Left ventricle myocardium inferior (tissue), 1 donor: ENCODE measurements at regions not wholly inside any gene's neighbourhood (a gene's known extent, or its start where the extent isn't known, plus 50 kb on each side); places are given as distances from the start of the nearest gene placed in this dataset.

Source experiments
- DNase-seq: peaks from one replicate; pipeline ENCODE4 v3.0.0-alpha.2; 2020
- H3K27ac ChIP-seq: fragments of 200-600 bp; replicated peaks from 2 replicates; pipeline ENCODE4 v1.8.0; 2021
- H3K27me3 ChIP-seq: fragments of 200-600 bp; 2 replicates; pipeline ENCODE4 v1.8.0; 2021; ENCODE audit warnings: low read depth
- H3K36me3 ChIP-seq: fragments of 200-600 bp; 2 replicates; pipeline ENCODE4 v1.8.0; 2021
- H3K4me1 ChIP-seq: fragments of 200-600 bp; 2 replicates; pipeline ENCODE4 v1.8.0; 2021
- H3K4me3 ChIP-seq: fragments of 200-600 bp; 2 replicates; pipeline ENCODE4 v1.8.0; 2021; ENCODE audit warnings: mild to moderate bottlenecking, moderate library complexity
- H3K9me3 ChIP-seq: fragments of 200-600 bp; replicated peaks from 2 replicates; pipeline ENCODE4 v1.8.0; 2021
- CTCF ChIP-seq: fragments of 200-600 bp; IDR thresholded peaks from 2 replicates; pipeline ENCODE4 v1.8.0; 2021; ENCODE audit warnings: antibody characterized with exemption, mild to moderate bottlenecking, borderline replicate concordance
- intact Hi-C: fragments of 100-400 bp; cut with micrococcal nuclease; formaldehyde crosslinking; loops from one replicate; pipeline ENCODE4 v1.11.0; 2022
- donor health status: DM: no; HTN: yes; CAD: no; lungs with severe emphysema.

GRCh38 chr12:87922736-87923135, 106.5 kb downstream of the C12orf50 start:
- Histone ChIP-seq H3K27ac (no peak overlapping the region), H3K36me3 (no peaks in the 10 kb centered on the region), H3K9me3 (no peaks in the 10 kb centered on the region), H3K27me3 (no peaks in the 10 kb centered on the region), H3K4me1 (no peaks in the 10 kb centered on the region), H3K4me3 (no peak overlapping the region)
- DNase-seq, result no peak
- TF ChIP-seq CTCF, result no peak
- intact Hi-C loops, result no loop called here

- intact Hi-C loops, result no loop called here
- DNase-seq, result no peak
These were observed 107.6 kb downstream of the C12orf50 start for GRCh38 chr12:87921621-87922020.

GRCh38 chr12:87920139-87920538, 109.1 kb downstream of the C12orf50 start:
- Histone ChIP-seq H3K36me3 (no peaks in the 10 kb centered on the region), H3K4me3 (no peak overlapping the region), H3K9me3 (no peaks in the 10 kb centered on the region), H3K4me1 (no peaks in the 10 kb centered on the region), H3K27ac (no peak overlapping the region), H3K27me3 (no peaks in the 10 kb centered on the region)
- intact Hi-C loops, result no loop called here
- no peak for TF ChIP-seq CTCF
- DNase-seq, result no peak

More at GRCh38 chr12:87921621-87922020, 107.6 kb downstream of the C12orf50 start:
- H3K27ac ChIP-seq, result no peak overlapping the region
- no peak overlapping the region for H3K4me3 ChIP-seq
- no peaks in the 10 kb centered on the region for H3K36me3 ChIP-seq
- H3K9me3 ChIP-seq, result no peaks in the 10 kb centered on the region
- no peaks in the 10 kb centered on the region for H3K4me1 ChIP-seq
- TF ChIP-seq CTCF, result no peak
- no peaks in the 10 kb centered on the region for H3K27me3 ChIP-seq

- no peak for DNase-seq
- H3K27ac ChIP-seq, result no peak overlapping the region
- H3K4me3 ChIP-seq, result no peak overlapping the region
- no peak for TF ChIP-seq CTCF
- no peaks in the 10 kb centered on the region for H3K4me1 ChIP-seq
- no peaks in the 10 kb centered on the region for H3K27me3 ChIP-seq
- H3K9me3 ChIP-seq, result no peaks in the 10 kb centered on the region
- intact Hi-C loops, result no loop called here
- H3K36me3 ChIP-seq, result no peaks in the 10 kb centered on the region
These were observed 127.7 kb downstream of the C12orf50 start for GRCh38 chr12:87901457-87901856.

- Histone ChIP-seq H3K4me3 (no peak overlapping the region), H3K27ac (no peak overlapping the region), H3K36me3 (no peaks in the 10 kb centered on the region), H3K27me3 (no peaks in the 10 kb centered on the region), H3K9me3 (no peaks in the 10 kb centered on the region), H3K4me1 (no peaks in the 10 kb centered on the region)
- intact Hi-C loops, result no loop called here
- no peak for DNase-seq
- no peak for TF ChIP-seq CTCF
These were observed 131.5 kb downstream of the C12orf50 start for GRCh38 chr12:87897662-87898061.

- no peaks in the 10 kb centered on the region for H3K4me1 ChIP-seq
These were observed 145.4 kb downstream of the C12orf50 start for GRCh38 chr12:87883806-87884205.

More at GRCh38 chr12:87883806-87884205, 145.4 kb downstream of the C12orf50 start:
- TF ChIP-seq CTCF, result no peak
- Histone ChIP-seq H3K9me3 (no peaks in the 10 kb centered on the region), H3K4me3 (no peak overlapping the region), H3K36me3 (no peaks in the 10 kb centered on the region), H3K27me3 (no peaks in the 10 kb centered on the region), H3K27ac (no peak overlapping the region)
- intact Hi-C loops, result no loop called here
- no peak for DNase-seq
